ENCODE measurements at regions not wholly inside any gene's neighbourhood (a gene's known extent, or its start where the extent isn't known, plus 50 kb on each side); places are given as distances from the start of the nearest gene placed in this dataset.
"Not testable (repeated sequence)": the region's sequence is repeated elsewhere in the genome, so short reads cannot be mapped to it uniquely, and the experiment has no call there.

DNA sequence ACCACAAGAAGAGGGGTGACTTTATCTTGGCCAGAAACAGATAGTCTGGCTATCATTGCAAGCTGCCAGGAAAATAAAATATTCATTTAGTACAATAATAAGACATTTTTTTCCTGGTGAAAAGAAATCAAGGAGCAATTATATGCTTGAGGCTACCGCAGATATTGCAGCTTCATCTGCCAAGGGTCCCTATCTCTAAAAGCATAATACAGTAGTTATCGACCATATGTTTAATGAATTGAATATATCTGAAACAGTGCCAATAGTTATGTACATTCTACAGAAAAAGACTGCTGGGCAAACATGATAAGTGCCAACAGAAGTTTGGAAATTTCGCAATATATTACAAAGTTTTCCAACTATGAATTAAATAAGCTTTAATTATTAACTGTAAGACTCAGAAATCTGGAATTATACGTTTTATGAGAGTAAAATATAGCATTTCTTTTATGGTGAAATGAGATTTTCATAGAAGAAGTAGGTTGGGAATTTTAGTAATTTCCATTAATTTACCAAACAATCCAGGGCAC is 561.1 kb upstream of the ZP4 start:
- no peak for DNase-seq (ENCODE audit: low spot score)

DNA sequence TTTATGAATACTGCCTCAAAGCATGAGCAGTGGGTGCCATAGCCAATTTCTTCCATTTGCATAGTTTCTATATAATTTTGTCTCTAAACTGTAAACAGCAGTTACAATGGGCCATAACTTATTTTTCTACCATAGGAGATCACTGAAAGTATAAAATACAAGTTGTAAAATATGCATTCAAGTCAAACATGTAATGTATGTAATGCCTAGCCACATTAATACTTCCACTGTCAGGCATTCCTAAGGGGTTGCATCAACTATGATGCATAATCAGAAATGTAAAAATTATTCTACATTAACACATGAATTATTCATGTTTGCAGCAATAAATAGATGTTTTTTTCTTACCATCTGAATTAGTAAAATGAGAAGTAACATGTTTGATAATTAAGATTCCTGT is 560.3 kb upstream of the ZP4 start:
- no peak for DNase-seq (ENCODE audit: low spot score)

- DNase-seq (ENCODE audit: low spot score), result no peak
Observed at GRCh38 chr1:238443687-238444086, 553.0 kb upstream of the ZP4 start.

DNA sequence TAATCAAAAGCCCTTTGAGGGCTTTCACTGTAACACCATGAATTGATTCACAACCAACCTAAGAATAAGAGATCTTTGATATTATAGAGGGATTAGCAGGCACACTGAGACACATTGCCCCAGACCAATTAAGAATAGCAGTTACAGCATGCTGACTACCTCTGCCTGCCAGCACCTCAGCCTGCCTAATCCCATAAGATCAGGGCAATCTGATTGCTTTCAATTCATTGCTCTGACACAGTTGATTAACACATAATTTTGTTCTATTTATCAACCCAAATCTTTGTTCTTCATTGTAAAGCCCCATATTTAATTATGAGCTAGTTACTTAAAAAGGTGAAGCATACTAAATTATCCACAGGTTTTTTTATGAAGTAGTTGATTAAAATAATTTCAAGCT is 548.8 kb upstream of the ZP4 start:
- no peak for DNase-seq (ENCODE audit: low spot score)

- no peak for DNase-seq (ENCODE audit: low spot score)
Observed at GRCh38 chr1:238438311-238439270, 547.9 kb upstream of the ZP4 start.

- not testable (repeated sequence) for DNase-seq (ENCODE audit: low spot score)
Observed at GRCh38 chr1:238429703-238430102, 539.0 kb upstream of the ZP4 start.

GRCh38 chr1:238419209-238419608 is 528.5 kb upstream of the ZP4 start:
- no peak for DNase-seq (ENCODE audit: low spot score)

- DNase-seq (ENCODE audit: low spot score), result no peak
Observed at GRCh38 chr1:238409932-238410331, 519.2 kb upstream of the ZP4 start.

DNA sequence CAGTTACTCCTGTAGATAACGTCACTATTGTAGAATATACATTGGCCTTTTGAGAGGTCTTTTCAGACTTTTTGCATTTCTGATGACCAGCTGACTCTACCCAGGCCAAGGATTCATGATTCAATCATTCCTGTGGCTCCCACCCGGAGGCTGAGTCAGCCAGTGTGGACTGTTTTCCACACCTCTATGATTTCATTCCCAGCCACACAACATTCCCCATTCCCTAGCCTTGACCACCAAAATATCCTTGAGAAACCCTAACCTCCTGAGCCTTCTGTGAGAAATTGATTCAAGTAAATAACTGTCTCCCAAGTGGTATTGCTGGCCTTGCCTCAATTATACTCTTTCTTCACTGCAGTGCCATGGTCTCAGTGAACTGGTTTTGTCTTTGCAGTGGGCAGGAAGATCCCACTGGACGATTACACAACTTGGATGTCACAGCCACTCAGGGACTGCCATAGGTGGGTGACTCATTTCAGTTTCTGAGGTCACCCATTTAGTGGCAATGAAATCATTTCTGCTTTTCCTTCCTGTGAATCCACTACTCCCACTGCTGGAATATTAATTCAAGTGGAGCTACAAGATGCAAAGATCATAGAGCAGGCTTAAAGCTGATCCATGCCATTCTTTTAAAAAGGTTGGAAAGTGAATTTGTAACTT is 518.6 kb upstream of the ZP4 start:
- DNase-seq (ENCODE audit: low spot score), result peak; percentile 74

DNA sequence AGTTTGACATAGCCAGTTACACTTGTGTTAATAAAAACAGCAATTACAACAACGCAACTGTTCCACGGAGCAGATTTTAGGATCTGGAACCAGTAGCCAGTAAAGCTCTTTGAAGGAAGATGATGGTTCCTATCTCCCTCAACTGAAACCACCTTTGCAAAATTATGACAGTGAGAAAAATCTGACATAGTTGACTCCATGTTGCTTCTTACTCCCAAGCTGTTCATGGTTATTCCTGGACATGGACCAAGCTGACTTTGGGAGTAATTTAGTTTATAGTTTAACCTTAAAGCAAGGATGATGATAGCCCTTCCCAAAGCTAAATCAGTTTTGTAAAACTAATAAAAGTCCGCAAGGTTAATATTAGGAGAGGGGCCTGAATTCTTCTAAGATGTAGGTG is 518.0 kb upstream of the ZP4 start:
- no peak for DNase-seq (ENCODE audit: low spot score)

GRCh38 chr1:238406098-238406860 is 515.6 kb upstream of the ZP4 start:
- no peak for DNase-seq (ENCODE audit: low spot score)

- no peak for DNase-seq (ENCODE audit: low spot score)
Observed at GRCh38 chr1:238404921-238405320, 514.2 kb upstream of the ZP4 start.

GRCh38 chr1:238404481-238404880 is 513.8 kb upstream of the ZP4 start:
- DNase-seq (ENCODE audit: low spot score), result no peak

GRCh38 chr1:238401144-238401543 is 510.4 kb upstream of the ZP4 start:
- no peak for DNase-seq (ENCODE audit: low spot score)

DNA sequence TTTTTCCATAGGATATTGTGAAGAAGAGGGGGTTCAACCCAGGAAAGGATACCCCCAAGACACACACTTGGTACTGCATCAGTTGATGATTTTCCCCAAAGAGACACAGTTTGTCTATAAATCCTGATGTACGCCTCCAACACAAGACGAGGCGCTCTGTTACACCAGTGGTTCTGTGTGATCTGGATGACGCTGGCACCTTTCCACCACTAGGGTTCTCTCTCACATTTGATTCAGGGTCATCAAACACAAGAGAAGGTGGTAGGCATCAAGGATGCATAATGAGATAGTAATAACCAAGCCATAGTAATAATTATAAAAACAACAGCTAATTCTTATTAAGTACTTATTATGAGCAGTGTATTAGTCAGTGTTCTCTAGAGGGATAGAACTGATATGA is 508.8 kb upstream of the ZP4 start:
- DNase-seq (ENCODE audit: low spot score), result no peak

DNA sequence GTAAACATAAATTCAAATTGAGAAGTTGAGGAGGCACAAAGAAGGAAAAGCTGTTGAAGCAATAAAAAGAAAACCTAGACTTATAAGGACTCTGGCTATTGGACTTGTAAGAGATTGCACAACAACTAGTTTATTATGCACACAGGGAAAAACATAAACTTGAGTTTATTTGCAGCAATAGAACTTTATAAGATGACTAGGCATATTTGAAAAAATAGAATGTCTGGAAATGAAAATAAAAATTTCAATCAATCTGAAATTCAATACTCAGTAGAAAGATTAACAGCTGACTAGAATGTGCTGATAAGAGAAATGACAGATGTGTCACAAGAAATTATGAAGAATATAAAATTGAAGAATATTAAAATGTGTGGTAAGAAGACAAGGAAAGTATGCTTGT is 505.4 kb upstream of the ZP4 start:
- no peak for DNase-seq (ENCODE audit: low spot score)

GRCh38 chr1:238384381-238384780 is 493.7 kb upstream of the ZP4 start:
- no peak for DNase-seq (ENCODE audit: low spot score)

DNA sequence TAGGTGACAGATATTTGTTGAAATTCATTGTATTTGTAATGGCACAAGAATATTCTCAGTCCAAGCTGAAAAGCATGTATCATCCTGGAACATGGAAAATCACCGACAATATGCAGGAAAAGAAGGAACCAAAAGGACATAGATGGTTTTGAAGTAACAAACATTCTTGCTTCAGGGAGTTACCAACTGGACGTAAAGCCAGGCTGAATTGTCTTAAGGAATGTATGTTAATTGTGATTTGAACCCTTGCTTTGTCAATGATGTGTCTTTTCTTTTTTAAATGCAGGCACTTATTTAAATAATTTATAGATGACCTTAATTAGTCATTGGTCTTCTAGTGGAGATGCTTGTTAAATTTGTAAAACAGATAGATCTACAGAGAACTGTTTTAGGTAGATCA is 489.4 kb upstream of the ZP4 start:
- no peak for DNase-seq (ENCODE audit: low spot score)

GRCh38 chr1:238379446-238379845 is 488.7 kb upstream of the ZP4 start:
- not testable (repeated sequence) for DNase-seq (ENCODE audit: low spot score)

- no peak for DNase-seq (ENCODE audit: low spot score)
Observed at GRCh38 chr1:238377280-238377919, 486.7 kb upstream of the ZP4 start.

DNA sequence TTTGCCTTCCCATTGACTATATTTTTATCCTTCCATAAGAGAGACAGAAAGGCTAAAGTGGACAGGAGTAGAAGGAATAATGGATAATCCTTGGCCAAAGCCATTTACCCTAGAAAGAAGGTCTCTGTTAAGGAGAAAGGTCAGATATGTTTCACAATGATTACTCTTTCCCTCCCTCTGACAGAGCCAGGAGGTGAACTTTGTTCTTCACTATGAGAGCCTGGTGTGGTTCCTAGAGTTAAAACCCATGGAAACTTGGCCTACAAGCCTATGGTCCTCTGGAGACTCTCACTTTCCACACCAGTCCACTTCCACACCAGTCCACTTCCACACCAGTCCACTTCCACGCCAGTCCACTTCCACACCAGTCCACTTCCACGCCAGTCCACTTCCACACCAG is 479.9 kb upstream of the ZP4 start:
- no peak for DNase-seq (ENCODE audit: low spot score)

Measured in COLO829 (cell line).